Esophagus squamous epithelium (tissue), 4 donors: ENCODE measurements at regions not wholly inside any gene's neighbourhood (a gene's known extent, or its start where the extent isn't known, plus 50 kb on each side); places are given as distances from the start of the nearest gene placed in this dataset.

Experiments used
- CTCF ChIP-seq, 6 experiments: fragments of 450-650 bp in 4 of 6; fragments of 200-600 bp in 2 of 6; sonication (generic) in 2 of 6; IDR thresholded peaks; one replicate each; pipeline ENCODE4 v1.5.1; 2016 to 2019; ENCODE audit warnings: antibody characterized with exemption in 6 of 6, mild to moderate bottlenecking in 4 of 6, moderate library complexity in 4 of 6
- POLR2A ChIP-seq, 4 donors: fragments of 450-650 bp; IDR thresholded peaks; one replicate each; pipeline ENCODE4 v1.6.1; 2017; ENCODE audit warnings: antibody characterized with exemption in 4 of 4, mild to moderate bottlenecking in 4 of 4, moderate library complexity in 3 of 4

GRCh38 chr18:8946066-8946838 lies 156.2 kb upstream of the NDUFV2 start:
- TF ChIP-seq CTCF (IDR thresholded peaks at IDR 0.05) (no peak), POLR2A (IDR thresholded peaks at IDR 0.05) (no peak)
